Heart right ventricle (tissue), 16 donors: ENCODE measurements at regions not wholly inside any gene's neighbourhood (a gene's known extent, or its start where the extent isn't known, plus 50 kb on each side); places are given as distances from the start of the nearest gene placed in this dataset.

Experiments used
- ATAC-seq, 8 donors: fragments of 200-7000 bp; cut with Tn5 transposase; one replicate each; pipeline ENCODE4 v1.9.1; 2020; ENCODE audit warnings: mild to moderate bottlenecking in 8 of 8, moderate library complexity in 8 of 8, moderate number of reproducible peaks in 1 of 8
- DNase-seq, 2 donors: peaks; one replicate each; pipeline ENCODE4 v3.0.0-alpha.2; 2020
- H3K27ac ChIP-seq, 10 donors: fragments of 200-600 bp; sonication (generic) in 2 of 10; one replicate each; pipeline versions ENCODE4 v1.5.0 to v1.8.0; 2020 to 2022; ENCODE audit warnings: mild to moderate bottlenecking in 3 of 10
- H3K27me3 ChIP-seq, 7 donors: fragments of 200-600 bp; one replicate each; pipeline ENCODE4 v1.8.0; 2021 to 2022; ENCODE audit warnings: mild to moderate bottlenecking in 2 of 7
- H3K36me3 ChIP-seq, 9 donors: fragments of 200-600 bp; sonication (generic) in 1 of 9; one replicate each; pipeline versions ENCODE4 v1.5.0 to v1.8.0; 2020 to 2022; ENCODE audit warnings: mild to moderate bottlenecking in 2 of 9
- H3K4me1 ChIP-seq, 9 donors: fragments of 200-600 bp; sonication (generic) in 1 of 9; one replicate each; pipeline versions ENCODE4 v1.5.0 to v1.8.0; 2020 to 2022; ENCODE audit warnings: mild to moderate bottlenecking in 4 of 9
- H3K4me3 ChIP-seq, 10 donors: fragments of 200-600 bp; sonication (generic) in 2 of 10; one replicate each; pipeline versions ENCODE4 v1.5.0 to v1.8.0; 2020 to 2022; ENCODE audit warnings: mild to moderate bottlenecking in 7 of 10, moderate library complexity in 2 of 10
- H3K9me3 ChIP-seq, 11 donors: fragments of 200-600 bp in 10 of 11; sonication (generic) in 2 of 11; one replicate each; pipeline versions ENCODE4 v1.5.0 to v1.8.0; 2013 to 2022; ENCODE audit warnings: mild to moderate bottlenecking in 2 of 11, control low read depth in 1 of 11, moderate library complexity in 1 of 11
- CTCF ChIP-seq, 9 donors: fragments of 200-600 bp; sonication (generic) in 2 of 9; IDR thresholded peaks; one replicate each; pipeline versions ENCODE4 v1.5.0 to v1.8.0; 2021 to 2022; ENCODE audit warnings: antibody characterized with exemption in 9 of 9, mild to moderate bottlenecking in 5 of 9, moderate library complexity in 1 of 9
- WGBS, 2 donors: extraction: QIAGEN DNeasy Blood & Tissue Kit; methylation state at CpG; one replicate each; pipeline ENCODE4 v1.1.7; 2013; ENCODE audit warnings: inconsistent platforms in 1 of 2; 5-methylcytosine and 5-hydroxymethylcytosine counted together
- intact Hi-C, 10 donors: fragments of 100-400 bp; cut with DNase I; formaldehyde crosslinking; loops; one replicate each; pipeline versions ENCODE4 v1.11.1 to v1.14.2; 2022
- donor health status: Arrhythmogenic right ventricular cardiomyopathy.
- donor health status: ischemic (EF 13 %, LVEDD 7.1; RV severe dilation, severe dysfunction).
- donor health status: healthy with polysubstance abuse.
- donor health status: DM: no; HTN: yes; CAD: no.
- donor health status: DM: no; HTN: no; CAD: no.
- donor health status: ischemic (EF 25% LVEDD 6.9; RV normal size, moderate dysfunction).
- donor health status: ischemic (EF 25% LVEDD 5.7; RV mildly dilated, moderate dysfunction).
- donor health status: healthy.
- donor health status: DM: yes; HTN: yes; CAD: no.
- donor health status: Ischemic cardiomyopathy.
- donor health status: ischemic (EF 35%, LVEDD 5.7; RV mildly dilated, moderate dysfunction).
- donor health status: nonischemic (EF 11% LVEDD 7.7; RV severe dilation, severe dysfunction).
- donor health status: DM: yes; HTN: yes; CAD: no.
- donor health status: PGD.
- donor health status: ischemic (EF 29% LVEDD 5.4; RV normal size, mild dysfunction).
- donor health status: nonischemic (EF 23%, LVEDD 6.1; RV moderate dilation, normal function).

GRCh38 chr7:33854178-33854577, 51.2 kb upstream of the BMPER start:
- intact Hi-C loops: no loop called here
- DNase-seq (no peak), ATAC-seq (no peak)
- no peak overlapping the region for H3K27ac ChIP-seq
- no peaks in the 10 kb centered on the region for H3K36me3 ChIP-seq
- H3K4me3 ChIP-seq: no peak overlapping the region
- no peaks in the 10 kb centered on the region for H3K9me3 ChIP-seq
- TF ChIP-seq CTCF (IDR thresholded peaks at IDR 0.05): no peak
- no peaks in the 10 kb centered on the region for H3K4me1 ChIP-seq
- peaks cover 0 to 11% (median 0%) of the 10 kb centered on the region in 7 donors for H3K27me3 ChIP-seq
- 90 to 94% methylated on average over 1 of the region's 1 CpG for WGBS, 2 donors

- no peak for ATAC-seq
- Histone ChIP-seq H3K4me3 (no peak overlapping the region), H3K4me1 (no peaks in the 10 kb centered on the region), H3K9me3 (no peaks in the 10 kb centered on the region), H3K27ac (no peak overlapping the region), H3K27me3 (peaks cover 0 to 14% (median 0%) of the 10 kb centered on the region in 7 donors), H3K36me3 (no peaks in the 10 kb centered on the region)
- DNase-seq: no peak
- TF ChIP-seq CTCF (IDR thresholded peaks at IDR 0.05): no peak
- intact Hi-C loops: no loop called here
- WGBS, 2 donors: 88 to 92% methylated on average over 4 of the region's 4 CpGs
These were observed 50.5 kb upstream of the BMPER start for GRCh38 chr7:33854801-33855350.
